Smooth muscle cell (in vitro differentiated cells): ENCODE measurements at regions not wholly inside any gene's neighbourhood (a gene's known extent, or its start where the extent isn't known, plus 50 kb on each side); places are given as distances from the start of the nearest gene placed in this dataset.

Source experiments
- DNase-seq: peaks from one replicate; lab custom pipeline; 2025; ENCODE audit not compliant: unreplicated experiment; lab: John Stamatoyannopoulos, UW
- H2AFZ ChIP-seq: fragments of 200-600 bp; sonication (generic); 2 replicates; pipeline ENCODE4 v1.6.0; 2016; ENCODE audit warnings: antibody characterized with exemption, low read depth, mild to moderate bottlenecking
- H3F3A ChIP-seq: fragments of 200-600 bp; sonication (generic); 2 replicates; pipeline ENCODE4 v1.6.0; 2017; ENCODE audit warnings: antibody characterized with exemption, low read depth
- H3K27ac ChIP-seq: fragments of 200-600 bp; sonication (generic); 2 replicates; pipeline ENCODE4 v1.5.1; 2016; ENCODE audit warnings: low read depth, mild to moderate bottlenecking
- H3K27me3 ChIP-seq: fragments of 200-600 bp; sonication (generic); 2 replicates; pipeline ENCODE4 v1.6.1; 2016; ENCODE audit warnings: low read depth, mild to moderate bottlenecking
- H3K36me3 ChIP-seq: fragments of 200-600 bp; sonication (generic); 2 replicates; pipeline ENCODE4 v1.5.1; 2016; ENCODE audit warnings: low read depth
- H3K4me1 ChIP-seq: fragments of 200-600 bp; sonication (generic); 2 replicates; pipeline ENCODE4 v1.5.1; 2016; ENCODE audit warnings: low read depth
- H3K4me2 ChIP-seq: fragments of 200-600 bp; sonication (generic); 2 replicates; pipeline ENCODE4 v1.6.0; 2016; ENCODE audit warnings: mild to moderate bottlenecking
- H3K4me3 ChIP-seq: fragments of 200-600 bp; sonication (generic); 2 replicates; pipeline ENCODE4 v1.5.1; 2016; ENCODE audit warnings: mild to moderate bottlenecking
- H3K79me2 ChIP-seq: fragments of 200-600 bp; sonication (generic); 2 replicates; pipeline ENCODE4 v1.6.0; 2016; ENCODE audit warnings: low read depth, mild to moderate bottlenecking
- H3K9ac ChIP-seq: fragments of 200-600 bp; sonication (generic); 2 replicates; pipeline ENCODE4 v1.6.0; 2016; ENCODE audit warnings: low read depth
- H3K9me3 ChIP-seq: fragments of 200-600 bp; sonication (generic); replicated peaks from 2 replicates; pipeline ENCODE4 v1.5.1; 2016; ENCODE audit warnings: low read depth
- H4K20me1 ChIP-seq: fragments of 200-600 bp; sonication (generic); 2 replicates; pipeline ENCODE4 v1.6.0; 2016; ENCODE audit warnings: low read depth
- WGBS: methylation state at CpG from one replicate; pipeline ENCODE4 v1.1.7; 2016; ENCODE audit warnings: low lambda C conversion rate; 5-methylcytosine and 5-hydroxymethylcytosine counted together
- TF ChIP-seq, protein P1 (sequence below): fragments of 200-600 bp; sonication (generic); IDR thresholded peaks from 2 replicates; pipeline ENCODE4 v1.5.1; 2017; ENCODE audit warnings: borderline replicate concordance, mild to moderate bottlenecking, antibody characterized with exemption; ENCODE audit not compliant: insufficient read depth, poor library complexity, severe bottlenecking

DNA sequence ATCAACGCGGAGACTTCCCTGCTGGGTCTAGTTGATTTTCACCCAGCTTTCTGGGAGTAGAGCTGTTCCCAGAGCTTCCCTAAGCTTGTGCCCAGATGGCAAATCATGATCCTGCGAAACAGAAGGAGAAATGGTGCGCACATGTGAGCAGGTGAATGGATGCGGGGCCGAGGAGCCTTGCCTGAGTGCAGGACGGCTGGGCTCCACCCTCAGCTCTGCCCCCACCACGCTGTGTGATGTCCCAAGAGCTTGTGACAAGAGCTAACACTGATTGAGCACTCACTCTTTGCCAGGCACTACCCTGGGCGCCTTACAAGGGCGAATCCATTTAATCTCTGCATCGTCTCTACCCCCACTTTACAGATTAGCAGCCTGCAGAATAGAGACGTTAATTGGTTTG lies 162.7 kb upstream of the RPL38 start:
- Histone ChIP-seq H2AFZ (no peak overlapping the region), H3K9ac (no peak overlapping the region), H4K20me1 (no peaks in the 10 kb centered on the region), H3K4me1 (peaks cover 2% of the 10 kb centered on the region), H3K27ac (no peak overlapping the region), H3K36me3 (no peaks in the 10 kb centered on the region), H3K27me3 (no peaks in the 10 kb centered on the region), H3K9me3 (no peaks in the 10 kb centered on the region), H3F3A (no peaks in the 10 kb centered on the region), H3K4me3 (no peak overlapping the region), H3K79me2 (no peaks in the 10 kb centered on the region), H3K4me2 (no peak overlapping the region)
- WGBS = 86% methylated on average over 12 of the region's 12 CpGs
- TF ChIP-seq, protein P1, sequence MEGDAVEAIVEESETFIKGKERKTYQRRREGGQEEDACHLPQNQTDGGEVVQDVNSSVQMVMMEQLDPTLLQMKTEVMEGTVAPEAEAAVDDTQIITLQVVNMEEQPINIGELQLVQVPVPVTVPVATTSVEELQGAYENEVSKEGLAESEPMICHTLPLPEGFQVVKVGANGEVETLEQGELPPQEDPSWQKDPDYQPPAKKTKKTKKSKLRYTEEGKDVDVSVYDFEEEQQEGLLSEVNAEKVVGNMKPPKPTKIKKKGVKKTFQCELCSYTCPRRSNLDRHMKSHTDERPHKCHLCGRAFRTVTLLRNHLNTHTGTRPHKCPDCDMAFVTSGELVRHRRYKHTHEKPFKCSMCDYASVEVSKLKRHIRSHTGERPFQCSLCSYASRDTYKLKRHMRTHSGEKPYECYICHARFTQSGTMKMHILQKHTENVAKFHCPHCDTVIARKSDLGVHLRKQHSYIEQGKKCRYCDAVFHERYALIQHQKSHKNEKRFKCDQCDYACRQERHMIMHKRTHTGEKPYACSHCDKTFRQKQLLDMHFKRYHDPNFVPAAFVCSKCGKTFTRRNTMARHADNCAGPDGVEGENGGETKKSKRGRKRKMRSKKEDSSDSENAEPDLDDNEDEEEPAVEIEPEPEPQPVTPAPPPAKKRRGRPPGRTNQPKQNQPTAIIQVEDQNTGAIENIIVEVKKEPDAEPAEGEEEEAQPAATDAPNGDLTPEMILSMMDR = no peak
- no peak for DNase-seq

DNA sequence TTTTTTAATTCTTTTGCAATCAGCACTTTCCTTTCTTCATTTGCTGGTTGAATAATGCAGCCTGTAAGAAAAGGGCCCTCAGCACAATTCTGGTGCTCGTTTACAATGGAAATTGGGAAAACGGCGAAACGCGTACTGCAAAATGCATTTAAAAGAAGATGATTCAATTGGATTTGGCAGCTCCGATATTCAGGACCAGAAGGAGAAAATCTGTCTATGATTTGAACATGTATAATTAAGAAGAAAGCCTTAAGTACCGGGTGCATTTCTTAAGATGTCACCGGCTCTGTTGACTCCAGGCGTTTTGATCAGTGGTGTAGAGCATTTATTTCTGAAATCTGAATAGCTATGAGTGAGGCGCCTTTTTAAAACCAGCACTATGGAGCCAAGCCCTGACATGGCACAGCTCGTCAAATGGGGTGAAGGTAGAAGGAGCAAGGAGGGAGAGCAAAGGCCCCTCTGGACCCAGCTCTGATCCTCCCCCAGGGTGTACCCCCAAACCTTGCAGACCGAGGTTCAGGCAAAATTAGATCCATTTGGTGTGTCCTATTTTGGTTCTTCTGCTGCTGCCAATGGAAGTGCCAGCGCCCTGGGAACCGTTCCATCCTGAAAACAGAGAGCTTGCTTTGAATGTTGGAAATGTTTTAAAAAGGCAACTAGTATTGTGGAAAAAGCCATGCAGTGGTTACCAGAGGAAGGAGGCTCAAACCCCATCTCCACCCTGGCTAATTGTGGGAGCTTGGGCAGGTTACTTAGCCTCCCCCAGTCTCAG lies 161.4 kb upstream of the RPL38 start:
- no peaks in the 10 kb centered on the region for H3F3A ChIP-seq
- H3K9me3 ChIP-seq = no peaks in the 10 kb centered on the region
- no peaks in the 10 kb centered on the region for H3K36me3 ChIP-seq
- H3K79me2 ChIP-seq = no peaks in the 10 kb centered on the region
- H3K27ac ChIP-seq = peak overlapping the region; percentile 41
- 94% methylated on average over 14 of the region's 14 CpGs for WGBS
- TF ChIP-seq, protein P1 = no peak
- H3K4me2 ChIP-seq = peak overlapping the region; percentile 25
- H3K4me3 ChIP-seq = no peak overlapping the region
- H3K4me1 ChIP-seq = peaks cover 2% of the 10 kb centered on the region
- no peaks in the 10 kb centered on the region for H4K20me1 ChIP-seq
- H2AFZ ChIP-seq = no peak overlapping the region
- H3K27me3 ChIP-seq = no peaks in the 10 kb centered on the region
- H3K9ac ChIP-seq = no peak overlapping the region
- DNase-seq = no peak

DNA sequence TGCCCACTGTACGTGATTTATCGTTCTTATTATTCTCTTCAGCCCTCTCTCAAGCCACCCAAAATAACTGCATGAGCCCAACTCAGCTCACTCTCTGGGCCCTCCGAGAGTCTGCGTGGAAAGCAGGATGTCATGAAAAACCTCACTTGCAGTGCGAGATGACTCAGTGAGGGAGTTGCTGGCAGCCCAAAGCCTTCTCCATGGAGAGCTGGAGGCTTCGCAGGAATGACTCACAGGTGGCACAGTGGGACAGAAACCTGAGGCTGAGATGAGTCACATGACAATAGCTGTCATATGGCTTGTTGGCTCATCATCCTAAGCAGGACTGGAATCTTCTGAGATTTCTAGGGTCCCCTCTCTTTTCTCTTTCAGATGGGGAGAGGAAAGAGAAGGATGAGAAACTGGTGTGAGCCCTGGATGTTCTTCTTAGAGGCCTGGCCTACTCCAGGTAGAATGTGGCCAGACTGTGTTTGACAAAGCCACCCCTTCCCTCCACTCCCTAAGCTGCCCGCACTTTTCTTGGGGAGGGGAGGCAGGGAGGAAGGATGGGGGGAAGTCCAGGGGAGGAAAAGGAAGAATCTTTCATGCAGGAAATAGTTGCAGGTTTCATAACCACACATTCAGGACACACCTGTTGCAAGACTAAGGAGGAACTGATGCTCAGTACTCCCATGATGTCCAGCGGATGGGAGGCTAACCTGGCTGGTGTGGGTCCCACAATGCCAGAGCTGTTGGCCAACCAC lies 160.6 kb upstream of the RPL38 start:
- no peak overlapping the region for H2AFZ ChIP-seq
- no peak overlapping the region for H3K9ac ChIP-seq
- WGBS = 43% methylated on average over 8 of the region's 8 CpGs
- no peaks in the 10 kb centered on the region for H3K79me2 ChIP-seq
- peak overlapping the region; percentile 25 for H3K4me2 ChIP-seq
- H3K27me3 ChIP-seq = no peaks in the 10 kb centered on the region
- no peaks in the 10 kb centered on the region for H3K36me3 ChIP-seq
- peak overlapping the region; percentile 53 for H3K27ac ChIP-seq
- H3K4me1 ChIP-seq = peaks cover 2% of the 10 kb centered on the region
- no peaks in the 10 kb centered on the region for H3K9me3 ChIP-seq
- H4K20me1 ChIP-seq = no peaks in the 10 kb centered on the region
- DNase-seq = peak; percentile 8
- H3K4me3 ChIP-seq = no peak overlapping the region
- H3F3A ChIP-seq = no peaks in the 10 kb centered on the region
- TF ChIP-seq, protein P1 = no peak
